ENCODE measurements at regions not wholly inside any gene's neighbourhood (a gene's known extent, or its start where the extent isn't known, plus 50 kb on each side); places are given as distances from the start of the nearest gene placed in this dataset.
A peak's percentile ranks its signal among the peaks of the same experiment; 100 is the strongest.

DNA sequence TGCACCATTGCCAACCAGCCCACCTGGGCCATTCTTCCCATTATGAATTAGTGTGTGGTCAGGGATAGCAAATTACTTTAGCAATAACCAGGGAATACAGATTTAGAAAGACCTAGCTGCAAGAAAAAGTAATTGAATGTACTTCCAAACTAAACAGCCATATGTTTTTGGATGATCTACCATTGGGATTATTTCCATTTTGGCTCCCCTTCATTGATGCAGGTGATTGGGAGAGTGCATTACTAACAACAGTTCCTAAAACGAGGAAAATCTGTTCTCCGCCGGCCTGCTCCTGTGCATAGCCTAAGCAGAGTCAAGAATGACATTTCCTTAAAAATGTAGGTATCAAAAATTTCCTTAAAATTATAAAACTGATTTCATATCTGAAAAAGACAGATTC, 58.5 kb downstream of the MAIP1 start:
- DNase-seq, result no peak

DNA sequence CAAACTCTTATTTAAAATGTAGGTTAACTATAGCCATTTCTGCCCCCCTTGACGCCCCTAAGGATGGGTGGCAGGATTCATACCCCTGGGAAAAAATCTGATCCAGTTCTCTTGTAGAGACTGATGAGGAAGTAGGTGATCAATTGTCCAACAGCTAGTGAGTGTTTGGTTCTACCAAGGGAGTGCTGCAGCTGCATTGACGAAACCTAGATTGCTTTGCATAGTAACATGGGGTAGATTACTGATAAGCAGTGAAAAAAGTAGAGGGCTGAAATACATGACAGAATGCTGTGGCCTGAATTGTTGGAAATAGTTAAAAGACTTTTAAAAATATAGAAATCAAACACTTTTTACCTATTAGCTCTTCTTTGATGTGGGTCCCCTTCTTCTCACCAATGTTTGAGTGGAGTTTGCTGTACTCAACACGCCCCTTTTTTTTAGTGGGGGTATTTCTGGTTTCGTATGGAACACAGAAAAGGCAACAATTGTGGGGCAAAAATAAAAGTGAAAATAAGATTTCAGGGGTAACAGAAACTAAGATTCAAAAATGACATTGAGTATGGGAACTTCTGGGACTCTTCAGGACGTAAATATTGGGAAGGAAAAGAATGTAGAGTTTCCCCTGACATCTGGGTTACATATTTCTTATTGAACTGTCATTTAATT, 66.2 kb downstream of the MAIP1 start:
- no peak for DNase-seq

DNA sequence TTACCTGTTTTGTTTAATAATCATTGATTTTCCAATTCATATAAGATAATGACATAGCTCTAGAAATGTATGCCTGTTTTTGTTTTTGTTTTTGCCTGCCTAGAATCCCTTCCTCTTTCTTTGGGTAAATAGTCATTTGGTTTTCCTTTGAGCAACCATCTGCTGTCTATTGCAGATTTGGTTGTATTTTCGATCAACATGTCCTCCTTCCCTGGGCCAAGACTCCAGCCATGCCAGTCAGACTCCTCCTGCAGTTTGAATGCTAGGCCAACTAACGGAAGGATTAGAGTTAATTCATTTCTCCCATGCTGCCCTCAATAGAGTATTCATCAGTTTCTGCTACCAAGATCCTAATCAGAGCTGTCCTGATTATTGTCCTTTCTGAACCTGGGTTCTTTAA, 67.1 kb downstream of the MAIP1 start:
- DNase-seq, result no peak

DNA sequence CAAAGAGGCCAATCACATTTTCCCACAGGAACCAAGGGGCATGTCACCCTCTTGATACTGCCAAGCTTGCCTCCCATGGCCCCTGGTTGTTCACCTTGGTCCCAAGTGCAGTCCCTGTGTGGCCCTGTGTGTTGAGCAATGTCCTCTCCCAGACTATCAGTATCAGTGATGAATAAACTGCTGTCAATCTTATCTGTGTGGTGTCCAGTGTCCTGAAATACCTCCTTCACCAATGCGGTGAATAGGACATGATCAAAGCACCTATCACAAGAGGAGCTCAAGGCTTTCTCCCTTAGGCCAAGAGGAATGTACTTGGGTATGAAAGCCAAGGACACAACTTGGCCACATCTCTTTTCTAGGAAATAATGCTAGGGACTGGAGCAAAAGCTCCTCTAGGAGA, 68.2 kb downstream of the MAIP1 start:
- no peak for DNase-seq

DNA sequence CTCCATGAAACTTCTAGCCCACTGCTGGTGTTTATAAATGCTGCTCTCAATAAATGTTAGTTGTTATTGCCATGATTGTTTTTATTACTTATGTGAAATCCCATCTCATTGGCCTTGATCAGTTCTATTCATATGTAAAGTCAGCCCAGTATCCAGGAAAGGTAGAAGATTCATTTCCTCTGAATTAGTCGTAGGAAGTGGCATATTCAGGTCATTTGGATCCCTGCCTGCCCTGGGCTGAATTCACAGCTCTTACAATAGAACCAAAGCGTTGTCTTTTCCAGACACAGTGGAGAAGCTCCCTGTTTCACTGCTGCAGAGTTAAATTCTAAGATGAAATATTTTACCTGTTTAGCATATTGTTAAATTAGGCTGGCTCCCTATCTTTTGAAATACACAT, 70.3 kb downstream of the MAIP1 start:
- peak; percentile 23 for DNase-seq

DNA sequence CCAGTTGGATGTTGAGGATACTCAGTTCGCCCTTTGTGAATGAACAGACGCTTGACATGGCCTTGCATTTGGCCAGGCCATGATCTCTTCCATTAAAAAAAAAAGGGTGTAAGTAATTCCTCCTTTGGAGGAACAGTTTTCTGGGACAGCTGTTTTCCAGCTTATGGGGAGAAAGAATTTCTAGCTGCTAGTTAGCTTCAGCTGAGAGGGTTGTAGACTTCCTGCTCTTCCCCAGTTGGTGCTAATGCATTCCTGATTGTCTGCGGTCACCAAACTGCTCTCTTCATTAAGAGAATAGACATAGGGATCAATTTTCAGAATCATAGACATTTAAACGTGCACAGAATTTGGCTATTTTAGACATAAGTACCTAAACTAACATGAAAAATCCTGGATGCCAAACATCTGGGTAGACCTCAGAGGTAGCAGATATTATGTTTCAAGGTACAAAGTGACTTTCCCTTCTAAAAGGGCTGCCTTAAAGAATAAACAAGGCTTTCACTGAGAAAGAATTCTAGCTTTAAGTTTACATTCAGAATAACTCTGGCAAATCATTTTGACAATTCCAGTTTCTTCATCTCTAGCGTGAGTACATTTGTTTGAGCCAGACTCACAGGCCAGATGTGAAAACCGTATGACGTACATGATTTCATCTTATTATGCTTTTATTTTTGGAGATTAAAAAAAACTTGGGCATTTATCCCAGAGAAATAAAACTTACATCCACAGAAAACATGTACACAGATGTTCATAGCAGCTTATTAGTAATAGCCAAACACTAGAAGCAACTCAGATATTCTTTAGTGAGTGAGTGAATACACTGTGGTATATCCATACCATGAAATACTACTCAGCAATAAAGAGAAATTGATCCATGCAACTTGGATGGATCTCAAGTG, 71.2 kb downstream of the MAIP1 start:
- DNase-seq, result peak; percentile 75

DNA sequence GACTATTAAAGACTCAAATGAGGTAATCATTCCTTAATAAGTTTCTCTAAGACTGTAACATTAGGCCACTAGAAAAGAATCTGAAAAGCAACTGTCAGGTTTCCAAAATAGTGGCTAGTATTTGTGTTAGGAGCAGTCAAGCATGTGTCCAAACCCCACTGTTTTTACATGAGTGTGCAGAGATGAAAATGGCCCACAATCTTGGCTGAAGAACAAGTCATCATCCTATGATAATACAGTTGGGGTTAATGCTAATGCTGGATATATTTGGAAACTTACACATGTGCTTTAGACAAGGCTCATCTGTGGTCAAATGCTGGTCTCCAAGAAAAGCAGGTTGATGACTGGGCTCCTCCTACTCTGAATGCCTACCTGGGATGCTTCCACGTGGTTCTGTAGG, 73.6 kb downstream of the MAIP1 start:
- DNase-seq, result no peak

DNA sequence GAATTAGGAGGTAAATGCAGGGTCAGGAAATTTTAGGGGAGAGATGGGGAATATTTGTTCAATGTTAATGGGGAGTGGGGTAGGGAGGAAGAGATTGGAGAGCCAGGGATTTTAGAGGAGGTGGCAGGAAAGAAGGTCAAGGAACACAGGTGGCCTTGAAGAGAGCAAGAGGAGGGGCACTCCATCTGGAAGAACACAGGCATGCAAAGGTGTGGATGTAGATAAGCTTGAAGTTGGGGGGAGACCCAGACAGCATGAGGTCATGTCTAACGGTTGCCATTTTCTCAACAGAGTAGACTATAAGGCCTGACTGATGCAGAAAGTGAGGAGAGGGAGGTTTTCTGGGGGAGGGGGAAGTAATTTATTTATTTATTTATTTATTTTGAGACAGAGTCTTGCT, 77.5 kb downstream of the MAIP1 start:
- no peak for DNase-seq

DNA sequence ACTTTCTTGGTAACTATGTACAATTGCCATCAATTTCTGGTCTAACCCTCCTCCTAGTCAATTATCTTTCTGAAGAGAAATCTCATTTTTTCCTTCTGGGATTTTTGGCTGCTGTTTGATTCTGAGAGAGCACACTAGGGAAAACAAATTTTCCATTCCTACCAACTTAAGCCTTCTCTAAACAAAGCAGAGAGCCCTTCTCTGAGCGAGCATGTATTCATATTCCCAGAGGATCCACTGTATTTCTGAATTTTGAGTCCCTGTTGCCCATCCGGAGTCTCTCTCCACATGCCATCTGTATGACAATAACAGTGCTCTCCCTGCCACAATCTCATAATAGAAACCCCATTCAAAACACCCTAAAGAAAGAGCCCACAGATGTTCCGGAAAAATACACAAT, 78.5 kb downstream of the MAIP1 start:
- DNase-seq, result no peak

DNA sequence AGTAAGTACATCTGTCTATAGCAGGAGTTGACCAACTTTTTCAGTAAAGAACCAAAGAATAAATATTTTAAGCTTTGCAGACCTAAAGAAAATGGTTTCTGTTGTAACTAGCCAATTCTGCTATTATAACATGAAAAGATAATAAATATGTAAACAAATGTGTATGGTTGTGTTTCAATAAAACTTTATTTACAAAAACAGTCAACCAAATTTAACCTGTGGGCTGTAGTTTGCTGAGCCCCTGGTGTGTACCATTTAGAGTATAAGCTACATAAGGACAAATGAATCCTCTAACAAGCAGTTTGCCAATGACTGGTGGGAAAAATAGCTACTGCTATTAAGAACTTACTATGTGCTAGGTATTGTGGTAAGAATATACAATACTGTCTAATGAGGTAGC, 79.4 kb downstream of the MAIP1 start:
- no peak for DNase-seq

DNA sequence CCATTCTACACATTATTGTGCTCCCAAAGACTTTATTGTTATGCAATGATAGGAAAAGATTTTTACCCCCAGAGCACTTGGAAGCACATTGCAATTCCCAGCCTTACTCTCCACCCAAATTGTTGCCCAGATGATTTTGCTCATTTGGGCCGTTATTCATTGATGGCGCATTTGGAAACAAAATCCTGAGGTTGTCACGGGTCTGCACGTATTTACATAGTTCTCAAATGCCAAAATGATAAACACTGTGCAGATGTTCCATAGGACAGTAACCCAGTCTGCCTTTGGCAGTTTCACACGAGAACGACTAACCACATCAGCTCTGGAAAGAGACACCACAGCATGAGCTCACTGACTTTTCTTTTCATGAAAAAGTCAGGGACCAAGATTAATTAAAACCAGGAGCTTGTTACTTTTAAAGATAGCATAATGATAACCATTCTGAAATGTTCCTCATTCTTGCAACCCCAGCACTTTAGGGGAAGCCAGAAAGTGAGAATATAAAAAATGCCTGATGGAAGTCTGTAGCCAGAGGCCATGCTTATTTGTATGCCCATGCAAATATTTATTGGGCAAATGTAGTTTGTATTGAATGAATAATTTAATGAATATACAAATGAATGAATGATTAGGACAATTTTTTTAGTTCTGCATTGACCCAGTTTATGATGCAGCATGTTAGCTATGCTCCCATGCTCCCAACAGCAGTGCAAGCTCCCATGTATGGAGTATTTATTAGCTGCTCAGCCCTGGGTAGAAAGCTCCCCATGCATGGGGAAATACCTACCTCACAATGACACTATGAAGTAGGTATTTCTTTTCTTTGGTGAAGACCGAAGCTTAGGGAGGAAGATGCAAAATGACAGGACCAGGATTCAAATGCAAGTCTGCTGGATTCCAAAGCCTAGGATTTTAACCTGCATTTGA, 84.6 kb downstream of the MAIP1 start:
- peak; percentile 97 for DNase-seq

DNA sequence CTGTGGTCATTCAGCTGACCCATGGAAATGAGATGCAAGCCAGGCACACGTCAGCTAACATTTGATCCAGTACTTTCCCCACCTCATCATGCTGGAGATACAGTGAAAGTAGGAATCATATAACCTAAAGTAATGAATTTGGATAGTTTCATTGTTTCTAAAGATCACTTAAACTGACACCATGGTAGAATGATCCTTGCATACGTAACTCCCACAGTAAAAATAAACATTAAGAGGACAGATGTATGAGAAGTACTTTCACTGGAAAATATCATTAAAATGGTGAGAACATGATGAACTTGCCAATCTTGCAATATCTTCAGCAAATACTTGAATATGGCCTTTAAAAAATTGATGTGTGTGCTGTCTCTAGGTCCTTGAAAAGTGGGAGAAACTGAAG, 85.4 kb downstream of the MAIP1 start:
- no peak for DNase-seq

DNA sequence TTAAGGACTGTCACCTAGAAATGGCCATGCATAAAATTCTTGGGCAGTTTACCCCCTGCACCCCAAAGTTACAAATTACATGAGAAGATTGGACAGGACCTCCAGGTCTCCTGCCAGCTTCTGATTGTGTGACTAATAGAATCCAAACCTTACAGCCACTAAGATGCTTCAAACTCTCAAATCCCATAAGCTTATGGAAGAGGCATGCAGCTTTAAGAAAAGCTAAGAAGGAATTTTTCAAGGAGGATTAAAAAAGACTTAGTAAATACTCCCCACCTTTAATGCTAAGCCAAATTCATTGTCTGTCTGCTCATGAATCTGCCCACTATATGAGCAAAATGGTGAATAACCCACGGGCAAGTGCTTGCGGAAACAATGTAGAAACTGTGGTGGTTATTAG, 86.3 kb downstream of the MAIP1 start:
- no peak for DNase-seq

DNA sequence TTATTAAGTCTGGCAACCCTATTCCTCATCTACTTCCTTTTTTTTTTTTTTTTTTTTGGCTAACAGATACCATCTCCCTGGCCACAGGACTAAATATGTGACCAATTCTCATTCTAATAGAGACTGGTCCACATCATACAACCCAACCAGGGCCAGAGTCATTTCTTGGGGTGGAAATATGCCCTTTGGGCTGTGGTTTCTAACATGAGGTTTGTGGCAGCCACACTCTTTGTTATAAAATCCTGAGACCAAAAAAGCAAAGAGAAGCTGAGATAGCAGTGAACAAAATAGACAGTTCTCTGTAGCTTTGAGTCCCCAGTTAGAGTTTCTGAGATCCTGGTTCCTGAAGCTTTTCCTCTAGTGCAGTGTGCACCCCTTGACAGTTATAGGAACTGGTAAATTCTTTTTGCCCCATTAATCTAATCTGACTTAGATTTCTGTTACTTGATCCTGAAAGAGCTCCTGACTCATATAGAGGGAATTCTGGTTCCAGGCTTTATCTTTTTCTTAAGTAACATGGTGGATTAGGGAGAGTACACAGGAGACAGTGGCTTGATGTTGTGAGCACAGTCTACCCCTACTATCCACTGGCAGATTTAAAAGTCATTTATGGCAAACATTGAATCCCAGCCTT, 86.8 kb downstream of the MAIP1 start:
- DNase-seq, result peak; percentile 81

DNA sequence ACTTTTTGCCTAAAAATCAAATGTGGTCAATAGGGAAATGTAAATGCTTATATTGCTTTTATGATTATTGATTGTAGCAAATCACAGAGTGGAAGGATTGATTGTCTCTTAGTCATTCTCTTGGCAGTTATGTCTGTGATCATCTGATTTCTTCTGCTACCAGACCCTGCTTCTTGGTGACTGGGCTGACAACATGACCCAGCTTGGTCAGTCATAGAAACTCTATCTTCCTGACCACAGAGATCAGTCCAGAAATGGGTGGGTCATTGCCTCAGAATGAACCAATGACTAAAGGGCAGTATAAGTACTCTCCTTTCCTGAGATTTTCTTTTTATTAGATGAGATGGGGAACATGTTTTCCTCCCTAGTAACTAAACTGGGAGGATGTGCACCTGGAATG, 87.6 kb downstream of the MAIP1 start:
- peak; percentile 35 for DNase-seq

DNA sequence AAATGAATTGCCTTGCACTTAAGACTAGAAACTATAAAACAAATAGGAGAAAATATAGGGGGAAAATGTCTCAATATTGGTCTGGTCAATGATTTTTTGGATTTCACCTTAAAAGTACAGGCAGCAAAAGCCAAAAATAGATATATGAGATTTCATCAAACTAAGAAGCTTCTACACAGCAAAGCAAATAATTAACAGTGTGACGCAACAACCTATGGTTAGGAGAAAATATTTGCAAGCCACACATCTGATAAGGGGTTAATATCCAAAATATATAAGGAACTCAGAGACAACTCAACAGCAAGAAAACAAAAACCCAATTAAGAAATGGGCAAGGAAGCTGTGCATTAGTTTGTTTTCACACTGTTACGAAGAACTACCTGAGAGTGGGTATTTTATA, 89.1 kb downstream of the MAIP1 start:
- DNase-seq, result no peak

DNA sequence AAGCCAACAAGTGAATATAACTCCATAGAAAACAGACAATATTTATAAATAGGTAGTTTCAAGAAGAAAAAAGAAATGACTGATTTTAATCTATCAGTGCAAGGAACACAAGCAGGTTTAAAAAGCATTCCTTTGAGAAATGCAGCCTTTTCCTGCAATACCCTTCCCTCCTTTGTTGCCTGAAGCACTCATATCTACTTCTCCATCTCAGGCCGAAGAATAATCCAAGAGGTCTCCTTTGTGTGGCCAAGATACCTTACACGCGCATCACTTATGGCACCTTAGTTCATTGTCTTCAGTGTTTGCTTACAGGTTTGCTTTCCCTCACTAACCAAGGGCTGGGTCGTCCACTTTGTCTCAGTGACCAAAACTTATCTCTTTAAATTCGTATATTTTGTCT, 93.0 kb downstream of the MAIP1 start:
- no peak for DNase-seq

DNA sequence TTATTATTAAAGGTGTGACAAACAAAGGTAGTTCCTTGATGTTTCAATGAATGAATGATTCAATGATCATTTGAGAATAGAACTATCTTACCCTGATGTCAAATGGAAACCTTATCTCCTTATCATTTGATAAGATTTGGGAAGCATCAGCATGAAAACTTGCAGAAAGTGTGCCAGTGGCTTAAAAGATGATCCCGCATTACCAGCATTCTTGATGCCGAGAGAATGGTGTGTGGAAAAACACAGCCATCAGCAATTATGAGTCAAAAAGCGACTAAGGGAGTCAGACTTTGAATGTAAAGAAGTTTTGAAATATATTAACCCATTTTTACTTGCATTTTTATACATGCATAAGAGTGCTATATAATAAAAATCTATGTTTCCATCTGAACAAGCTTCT, 93.7 kb downstream of the MAIP1 start:
- no peak for DNase-seq

DNA sequence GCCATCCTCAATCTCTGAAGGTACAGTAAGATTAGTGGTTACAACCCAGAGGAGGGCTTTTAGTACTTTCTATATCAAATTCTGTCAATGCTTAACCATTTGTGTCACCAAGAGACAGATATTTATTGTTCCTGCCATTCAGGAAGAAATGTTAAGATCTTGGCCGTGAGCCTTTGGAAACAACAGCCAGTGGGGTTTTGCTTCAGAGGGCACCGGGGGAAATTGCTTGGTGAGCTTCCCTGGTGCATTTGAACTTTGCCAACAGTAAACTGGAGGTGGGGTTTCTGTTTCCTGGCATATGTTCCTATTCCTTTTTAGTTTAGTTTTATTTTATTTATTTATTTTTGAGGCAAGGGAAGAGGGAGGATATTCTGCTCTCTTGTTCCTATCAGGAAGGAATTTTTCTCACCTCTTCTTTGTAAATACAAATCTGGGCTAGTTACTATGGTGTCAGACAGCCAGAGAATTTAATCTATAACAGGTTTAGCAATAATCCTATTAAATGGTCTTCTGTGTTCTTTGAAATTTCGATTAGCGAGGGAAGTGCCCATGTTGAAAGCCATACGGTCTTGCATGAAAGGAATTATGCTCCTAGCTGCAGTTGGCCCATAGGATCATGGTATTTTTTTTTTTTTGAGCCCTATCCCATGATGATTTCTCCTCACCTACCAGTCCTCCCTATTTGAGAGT, 95.7 kb downstream of the MAIP1 start:
- DNase-seq, result no peak

DNA sequence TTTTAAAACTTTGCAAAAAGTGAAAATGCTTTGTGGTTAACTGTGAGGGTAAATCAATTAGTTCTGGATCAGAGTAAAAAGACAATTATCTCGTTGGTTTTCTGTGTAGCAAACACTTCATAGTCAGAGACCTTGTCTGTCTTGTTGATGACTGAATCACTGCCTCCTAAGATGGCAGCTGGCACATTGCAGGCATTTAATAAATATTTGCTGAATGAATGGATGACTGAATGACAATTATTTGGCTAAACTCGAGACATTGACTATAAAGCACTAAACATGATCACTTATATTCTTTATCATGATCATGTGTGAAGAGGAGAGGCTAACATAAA, 96.2 kb downstream of the MAIP1 start:
- no peak for DNase-seq

DNA sequence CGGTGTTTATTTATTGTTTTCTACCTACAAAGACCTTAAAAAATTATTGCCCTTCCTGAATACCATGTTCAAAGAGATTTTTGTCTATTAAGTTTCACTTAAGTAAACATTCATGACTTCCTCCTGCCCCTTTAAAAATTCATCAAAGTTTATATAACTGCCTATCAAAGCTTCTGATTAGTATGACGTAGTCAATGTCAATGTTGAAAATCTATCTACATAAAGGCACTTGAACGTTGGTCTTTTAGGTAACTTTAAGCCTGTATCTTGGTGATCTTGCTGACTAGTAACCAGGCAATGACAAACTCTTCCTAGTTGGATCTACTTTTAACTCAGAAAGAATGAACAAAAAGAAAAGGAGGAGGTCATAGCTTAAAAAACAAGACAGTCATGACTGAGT, 97.2 kb downstream of the MAIP1 start:
- DNase-seq, result no peak

DNA sequence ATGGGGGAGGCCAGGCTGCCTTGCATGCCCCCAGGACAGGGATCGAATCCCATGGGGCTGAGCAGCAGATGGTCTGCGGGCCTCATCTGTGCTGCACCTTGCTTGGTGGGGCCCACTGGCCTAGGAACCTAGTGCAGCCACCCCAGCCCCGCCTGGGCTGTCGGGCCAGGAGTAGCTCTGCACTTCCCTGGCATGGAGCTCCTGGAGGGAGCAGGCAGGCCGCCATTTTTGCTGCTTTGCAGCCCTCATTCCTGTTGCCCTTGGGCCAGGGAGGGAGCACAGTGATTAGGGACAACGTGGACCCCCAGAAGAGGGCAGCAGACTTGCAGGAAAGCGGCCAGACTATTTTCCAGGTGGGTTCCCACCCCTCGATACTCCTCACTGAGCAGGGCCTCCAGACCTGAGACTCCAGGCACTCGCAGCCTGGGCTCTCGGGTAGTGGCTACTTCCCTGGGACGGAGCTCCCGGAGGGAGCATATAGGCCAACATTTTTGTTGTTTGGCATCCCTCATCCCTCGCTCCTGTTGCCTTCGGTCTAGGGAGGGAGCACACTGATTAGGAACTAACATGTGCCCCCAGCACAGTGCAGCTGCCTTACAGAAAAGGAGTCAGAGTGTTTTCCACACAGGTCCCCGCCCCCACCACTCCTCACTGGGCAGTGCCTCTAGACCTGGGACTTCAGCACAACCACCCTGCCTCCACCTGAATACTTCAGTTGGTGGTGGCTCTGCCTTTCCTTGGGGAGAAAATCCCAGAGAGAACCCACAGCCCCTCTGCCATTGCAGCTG, 99.5 kb downstream of the MAIP1 start:
- no peak for DNase-seq

Data from fibroblast of skin of right quadriceps (primary cell).